GM12878 (cell line): ENCODE measurements at regions not wholly inside any gene's neighbourhood (a gene's known extent, or its start where the extent isn't known, plus 50 kb on each side); places are given as distances from the start of the nearest gene placed in this dataset.

Experiments
- BRCA1 ChIP-seq: IDR thresholded peaks from 2 replicates; pipeline ENCODE4 v1.6.1; 2011; ENCODE audit warnings: low read depth, low read length, improper control_type of control experiment
- ZNF217 ChIP-seq: fragments of 450-650 bp; IDR thresholded peaks from 2 replicates; pipeline ENCODE4 v1.6.1; 2017; ENCODE audit warnings: antibody characterized with exemption, mild to moderate bottlenecking
- TF ChIP-seq, protein P1 (sequence below): IDR thresholded peaks from 2 replicates; pipeline ENCODE4 v1.6.1; 2011; ENCODE audit warnings: low read depth, mild to moderate bottlenecking, low read length, moderate library complexity, borderline replicate concordance; ENCODE audit errors: extremely low read depth
- TF ChIP-seq, protein P2 (sequence below), 3 experiments: IDR thresholded peaks in 2 of 3; conservative IDR thresholded peaks in 1 of 3; 2 replicates each; pipeline ENCODE4 v1.5.1; 2011; ENCODE audit warnings: low read depth in 3 of 3, low read length in 3 of 3, mild to moderate bottlenecking in 3 of 3, control low read depth in 2 of 3, moderate library complexity in 2 of 3, inconsistent platforms in 1 of 3, mixed read lengths in 1 of 3; ENCODE audit not compliant: control insufficient read depth in 2 of 3, insufficient read depth in 1 of 3; ENCODE audit errors: extremely low read depth in 1 of 3

DNA sequence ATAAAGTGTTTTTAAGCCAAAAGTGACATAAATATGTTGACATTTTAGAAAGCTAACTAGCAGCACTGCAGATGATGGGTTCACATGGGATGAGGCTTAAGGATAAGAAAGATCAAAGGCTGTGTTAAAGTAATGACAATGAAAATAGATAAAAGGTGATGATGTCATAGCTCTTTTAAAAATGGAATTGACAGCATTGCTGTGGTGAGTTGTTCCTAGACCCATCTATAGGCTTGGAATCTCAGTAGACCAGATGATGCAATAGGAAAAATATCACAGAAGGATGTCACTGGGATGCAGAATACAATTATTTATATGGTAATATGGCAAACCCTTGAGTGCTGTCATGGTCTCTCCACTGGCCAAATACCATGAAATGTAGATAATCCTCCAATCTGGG lies 286.0 kb downstream of the PLA2G4A start:
- TF ChIP-seq, protein P1, sequence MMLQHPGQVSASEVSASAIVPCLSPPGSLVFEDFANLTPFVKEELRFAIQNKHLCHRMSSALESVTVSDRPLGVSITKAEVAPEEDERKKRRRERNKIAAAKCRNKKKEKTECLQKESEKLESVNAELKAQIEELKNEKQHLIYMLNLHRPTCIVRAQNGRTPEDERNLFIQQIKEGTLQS: no peak
- TF ChIP-seq, protein P2, sequence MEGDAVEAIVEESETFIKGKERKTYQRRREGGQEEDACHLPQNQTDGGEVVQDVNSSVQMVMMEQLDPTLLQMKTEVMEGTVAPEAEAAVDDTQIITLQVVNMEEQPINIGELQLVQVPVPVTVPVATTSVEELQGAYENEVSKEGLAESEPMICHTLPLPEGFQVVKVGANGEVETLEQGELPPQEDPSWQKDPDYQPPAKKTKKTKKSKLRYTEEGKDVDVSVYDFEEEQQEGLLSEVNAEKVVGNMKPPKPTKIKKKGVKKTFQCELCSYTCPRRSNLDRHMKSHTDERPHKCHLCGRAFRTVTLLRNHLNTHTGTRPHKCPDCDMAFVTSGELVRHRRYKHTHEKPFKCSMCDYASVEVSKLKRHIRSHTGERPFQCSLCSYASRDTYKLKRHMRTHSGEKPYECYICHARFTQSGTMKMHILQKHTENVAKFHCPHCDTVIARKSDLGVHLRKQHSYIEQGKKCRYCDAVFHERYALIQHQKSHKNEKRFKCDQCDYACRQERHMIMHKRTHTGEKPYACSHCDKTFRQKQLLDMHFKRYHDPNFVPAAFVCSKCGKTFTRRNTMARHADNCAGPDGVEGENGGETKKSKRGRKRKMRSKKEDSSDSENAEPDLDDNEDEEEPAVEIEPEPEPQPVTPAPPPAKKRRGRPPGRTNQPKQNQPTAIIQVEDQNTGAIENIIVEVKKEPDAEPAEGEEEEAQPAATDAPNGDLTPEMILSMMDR (IDR thresholded peaks at IDR 0.05 in 2 of 3, conservative IDR thresholded peaks at IDR 0.05 in 1 of 3; ENCODE audit: control insufficient read depth in 2 of 3, extremely low read depth in 1 of 3, insufficient read depth in 1 of 3, low read depth in 3 of 3, low read length in 3 of 3): no peak
- no peak for TF ChIP-seq BRCA1
- no peak for TF ChIP-seq ZNF217
